Stomach (tissue), 8 donors: ENCODE measurements at regions not wholly inside any gene's neighbourhood (a gene's known extent, or its start where the extent isn't known, plus 50 kb on each side); places are given as distances from the start of the nearest gene placed in this dataset.

ENCODE experiments used
- DNase-seq, 2 donors: peaks; one replicate each; pipeline versions ENCODE4 v3.0.0 to v3.0.0-alpha.2; 2013 to 2019
- H3K27ac ChIP-seq, 5 donors: fragments of 200-600 bp in 4 of 5; sonication (generic) in 4 of 5; one replicate each; pipeline ENCODE4 v1.5.1; 2013 to 2019; ENCODE audit warnings: mild to moderate bottlenecking in 1 of 5, moderate library complexity in 1 of 5
- H3K27me3 ChIP-seq, 3 donors: fragments of 200-600 bp; sonication (generic); one replicate each; pipeline ENCODE4 v1.5.1; 2017 to 2019; ENCODE audit warnings: mixed run types in 1 of 3
- H3K36me3 ChIP-seq, 4 donors: fragments of 200-600 bp; sonication (generic); 1 replicate in 3 of 4; 2 replicates in 1 of 4; pipeline ENCODE4 v1.5.1; 2016 to 2019
- H3K4me1 ChIP-seq, 4 donors: fragments of 200-600 bp; sonication (generic); one replicate each; pipeline ENCODE4 v1.5.1; 2016 to 2019
- H3K4me3 ChIP-seq, 4 donors: fragments of 200-600 bp; sonication (generic) in 3 of 4; one replicate each; pipeline ENCODE4 v1.5.1; 2016 to 2019; ENCODE audit warnings: mild to moderate bottlenecking in 1 of 4
- H3K9me3 ChIP-seq, 4 donors: fragments of 200-600 bp; sonication (generic); one replicate each; pipeline ENCODE4 v1.5.1; 2016 to 2019
- EP300 ChIP-seq: sonication (generic); formaldehyde crosslinking; IDR thresholded peaks from one replicate; pipeline ENCODE4 v1.6.1; 2017; ENCODE audit warnings: antibody characterized with exemption
- POLR2A ChIP-seq, 4 donors: fragments of 450-650 bp; IDR thresholded peaks; one replicate each; pipeline ENCODE4 v1.6.1; 2016; ENCODE audit warnings: antibody characterized with exemption in 4 of 4, control low read depth in 2 of 4, mild to moderate bottlenecking in 1 of 4, moderate library complexity in 1 of 4
- POLR2AphosphoS5 ChIP-seq, 3 donors: sonication (generic); formaldehyde crosslinking; IDR thresholded peaks; one replicate each; pipeline ENCODE4 v1.6.1; 2016; ENCODE audit warnings: antibody characterized with exemption in 3 of 3
- WGBS, 5 donors: extraction: QIAGEN DNeasy Blood & Tissue Kit in 3 of 5; methylation state at CpG; one replicate each; pipeline versions ENCODE4 v1.1.5 to v1.1.7; 2013 to 2018; 5-methylcytosine and 5-hydroxymethylcytosine counted together
- intact Hi-C: fragments of 100-400 bp; cut with DNase I; formaldehyde crosslinking; loops from one replicate; pipeline ENCODE4 v1.15.1; 2023; ENCODE audit warnings: low total_unique reads
- TF ChIP-seq, protein P1 (sequence below), 7 experiments: fragments of 450-650 bp in 4 of 7; fragments of 200-600 bp in 3 of 7; sonication (generic) in 3 of 7; IDR thresholded peaks; one replicate each; pipeline ENCODE4 v1.5.1; 2016 to 2019; ENCODE audit warnings: antibody characterized with exemption in 7 of 7, control low read depth in 2 of 7, mild to moderate bottlenecking in 1 of 7
- donor health status: healthy with polysubstance abuse.
- donor health status: Bipolar disorder and iron deficiency.
- donor health status: healthy.

DNA sequence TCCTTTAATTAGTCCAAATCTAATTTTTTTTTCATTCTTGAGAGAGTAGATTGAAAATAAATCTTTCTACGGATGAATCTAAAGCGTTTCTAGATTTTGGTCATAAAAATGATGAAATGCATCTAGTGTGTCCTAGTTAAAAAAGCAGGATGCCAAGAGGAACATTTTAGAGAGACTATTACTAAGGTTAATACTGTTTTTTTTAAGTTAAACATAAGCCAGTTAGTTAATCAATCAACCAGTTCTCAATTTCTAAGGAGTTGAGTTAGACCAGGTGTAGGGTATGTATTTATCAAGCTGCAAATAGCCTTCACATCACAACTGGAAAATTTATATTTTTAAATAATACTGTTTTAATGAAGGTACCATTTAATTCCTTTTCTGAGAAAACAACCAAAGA lies 679.5 kb upstream of the IGFBP7 start:
- H3K27me3 ChIP-seq = no peaks in the 10 kb centered on the region
- intact Hi-C loops = no loop called here
- no peak overlapping the region for H3K4me3 ChIP-seq
- H3K36me3 ChIP-seq = no peaks in the 10 kb centered on the region
- H3K27ac ChIP-seq = no peak overlapping the region
- DNase-seq = no peak
- TF ChIP-seq, protein P1, sequence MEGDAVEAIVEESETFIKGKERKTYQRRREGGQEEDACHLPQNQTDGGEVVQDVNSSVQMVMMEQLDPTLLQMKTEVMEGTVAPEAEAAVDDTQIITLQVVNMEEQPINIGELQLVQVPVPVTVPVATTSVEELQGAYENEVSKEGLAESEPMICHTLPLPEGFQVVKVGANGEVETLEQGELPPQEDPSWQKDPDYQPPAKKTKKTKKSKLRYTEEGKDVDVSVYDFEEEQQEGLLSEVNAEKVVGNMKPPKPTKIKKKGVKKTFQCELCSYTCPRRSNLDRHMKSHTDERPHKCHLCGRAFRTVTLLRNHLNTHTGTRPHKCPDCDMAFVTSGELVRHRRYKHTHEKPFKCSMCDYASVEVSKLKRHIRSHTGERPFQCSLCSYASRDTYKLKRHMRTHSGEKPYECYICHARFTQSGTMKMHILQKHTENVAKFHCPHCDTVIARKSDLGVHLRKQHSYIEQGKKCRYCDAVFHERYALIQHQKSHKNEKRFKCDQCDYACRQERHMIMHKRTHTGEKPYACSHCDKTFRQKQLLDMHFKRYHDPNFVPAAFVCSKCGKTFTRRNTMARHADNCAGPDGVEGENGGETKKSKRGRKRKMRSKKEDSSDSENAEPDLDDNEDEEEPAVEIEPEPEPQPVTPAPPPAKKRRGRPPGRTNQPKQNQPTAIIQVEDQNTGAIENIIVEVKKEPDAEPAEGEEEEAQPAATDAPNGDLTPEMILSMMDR (IDR thresholded peaks at IDR 0.05) = no peak
- no peak for TF ChIP-seq EP300
- no peak for TF ChIP-seq POLR2AphosphoS5 (IDR thresholded peaks at IDR 0.05)
- TF ChIP-seq POLR2A (IDR thresholded peaks at IDR 0.05) = no peak
- no peaks in the 10 kb centered on the region for H3K9me3 ChIP-seq
- WGBS, 5 donors = 38 to 64% (median 53%) methylated on average over 2 of the region's 2 CpGs
- H3K4me1 ChIP-seq = no peaks in the 10 kb centered on the region

DNA sequence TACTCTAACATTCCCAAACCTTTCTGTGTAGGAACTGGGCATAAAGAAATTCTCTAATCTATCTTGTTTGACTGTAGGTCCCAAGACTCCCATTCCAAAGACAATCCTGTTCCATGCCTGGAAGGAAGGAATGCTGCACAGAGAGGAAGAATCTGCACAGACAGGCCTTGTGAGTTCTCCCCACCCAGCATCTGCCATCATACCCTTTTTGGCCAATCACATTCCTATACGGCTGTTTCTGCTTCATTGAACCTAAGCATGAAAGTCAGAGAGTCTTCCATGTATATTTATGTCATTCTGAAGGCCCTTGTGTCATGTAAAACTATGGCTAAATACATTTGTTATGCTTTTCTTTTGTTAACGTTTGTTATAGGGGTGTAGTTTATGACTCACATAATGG lies 667.7 kb upstream of the IGFBP7 start:
- 34 to 67% (median 45%) methylated on average over 2 of the region's 2 CpGs for WGBS, 5 donors
- Histone ChIP-seq H3K27ac (no peak overlapping the region), H3K9me3 (no peaks in the 10 kb centered on the region), H3K36me3 (no peaks in the 10 kb centered on the region), H3K4me3 (no peak overlapping the region), H3K27me3 (no peaks in the 10 kb centered on the region), H3K4me1 (no peaks in the 10 kb centered on the region)
- intact Hi-C loops = no loop called here
- TF ChIP-seq POLR2AphosphoS5 (IDR thresholded peaks at IDR 0.05) (no peak), EP300 (no peak), POLR2A (IDR thresholded peaks at IDR 0.05) (no peak)
- TF ChIP-seq, protein P1 (IDR thresholded peaks at IDR 0.05) = no peak
- no peak for DNase-seq

DNA sequence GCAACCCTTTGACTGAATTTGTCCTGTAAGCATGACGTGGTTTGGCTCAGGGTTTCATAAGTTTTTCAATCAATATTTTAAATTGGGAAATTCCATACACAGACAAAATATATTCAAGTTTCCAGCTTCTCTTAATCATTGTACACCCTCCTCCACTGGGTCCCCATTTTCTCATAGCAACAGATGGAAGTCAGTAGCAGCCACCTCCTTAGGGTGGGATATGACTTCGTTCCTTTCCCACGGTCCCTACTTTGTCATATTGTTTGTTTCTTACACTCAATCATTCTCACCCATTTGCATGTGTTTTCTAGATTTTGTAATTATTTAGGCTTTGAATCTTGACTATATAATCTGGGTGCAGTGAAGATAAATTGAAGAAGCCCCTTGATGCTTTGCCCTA lies 664.5 kb upstream of the IGFBP7 start:
- intact Hi-C loops = no loop called here
- Histone ChIP-seq H3K27me3 (no peaks in the 10 kb centered on the region), H3K4me3 (no peak overlapping the region), H3K36me3 (no peaks in the 10 kb centered on the region), H3K27ac (no peak overlapping the region), H3K9me3 (no peaks in the 10 kb centered on the region), H3K4me1 (no peaks in the 10 kb centered on the region)
- 83 to 89% (median 86%) methylated on average over 3 of the region's 3 CpGs for WGBS, 5 donors
- no peak for DNase-seq
- TF ChIP-seq EP300 = no peak
- TF ChIP-seq, protein P1 (IDR thresholded peaks at IDR 0.05) = no peak
- TF ChIP-seq POLR2A (IDR thresholded peaks at IDR 0.05) = no peak
- no peak for TF ChIP-seq POLR2AphosphoS5 (IDR thresholded peaks at IDR 0.05)

DNA sequence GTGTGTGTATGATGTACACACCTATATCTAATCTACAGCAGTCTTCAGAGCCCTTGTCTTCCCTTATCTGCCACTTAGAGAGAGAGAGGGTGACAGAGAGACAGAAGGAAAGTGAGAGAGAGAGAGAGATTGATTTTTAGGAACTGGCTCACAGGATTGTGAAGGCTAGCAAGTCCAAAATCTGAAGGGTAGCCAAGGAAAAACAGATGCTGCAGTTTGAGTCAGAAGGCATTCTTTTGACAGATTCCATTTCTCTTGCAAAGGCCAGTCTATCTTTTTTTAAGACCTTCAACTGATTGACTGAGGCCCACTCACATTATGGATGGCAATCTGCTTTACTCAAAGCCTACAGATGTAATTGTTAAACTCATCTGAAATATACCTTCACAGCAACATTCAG lies 664.0 kb upstream of the IGFBP7 start:
- Histone ChIP-seq H3K4me3 (no peak overlapping the region), H3K27me3 (no peaks in the 10 kb centered on the region), H3K27ac (no peak overlapping the region), H3K36me3 (no peaks in the 10 kb centered on the region), H3K9me3 (no peaks in the 10 kb centered on the region), H3K4me1 (no peaks in the 10 kb centered on the region)
- TF ChIP-seq POLR2A (IDR thresholded peaks at IDR 0.05) (no peak), POLR2AphosphoS5 (IDR thresholded peaks at IDR 0.05) (no peak), EP300 (no peak)
- TF ChIP-seq, protein P1 (IDR thresholded peaks at IDR 0.05) = no peak
- intact Hi-C loops = no loop called here
- DNase-seq = no peak
